H9 (cell line): ENCODE measurements at regions not wholly inside any gene's neighbourhood (a gene's known extent, or its start where the extent isn't known, plus 50 kb on each side); places are given as distances from the start of the nearest gene placed in this dataset.

Experiments
- DNase-seq: peaks from one replicate; pipeline ENCODE4 v3.0.0-alpha.2; 2017
- H2AFZ ChIP-seq: one replicate; pipeline ENCODE4 v1.6.1; 2013; ENCODE audit warnings: mild to moderate bottlenecking, low read length, control low read depth, moderate library complexity
- H2AK5ac ChIP-seq: 2 replicates; pipeline ENCODE4 v1.6.1; 2013; ENCODE audit warnings: low read length, control low read depth, mixed read lengths; ENCODE audit not compliant: insufficient read length
- H2BK120ac ChIP-seq: one replicate; pipeline ENCODE4 v1.6.1; 2013; ENCODE audit warnings: low read depth, mild to moderate bottlenecking, low read length, control low read depth, inconsistent platforms; ENCODE audit not compliant: poor library complexity, severe bottlenecking
- H2BK12ac ChIP-seq: 2 replicates; pipeline ENCODE4 v1.6.1; 2013; ENCODE audit warnings: low read length, control low read depth, mixed read lengths, low read depth; ENCODE audit not compliant: insufficient read length
- H2BK15ac ChIP-seq: 2 replicates; pipeline ENCODE4 v1.6.1; 2013; ENCODE audit warnings: low read depth, low read length, control low read depth
- H2BK20ac ChIP-seq: one replicate; pipeline ENCODE4 v1.6.1; 2013; ENCODE audit warnings: low read depth, mild to moderate bottlenecking, low read length, control low read depth, inconsistent platforms; ENCODE audit not compliant: poor library complexity, severe bottlenecking
- H2BK5ac ChIP-seq: 2 replicates; pipeline ENCODE4 v1.6.1; 2013; ENCODE audit warnings: low read length, control low read depth, mixed read lengths; ENCODE audit not compliant: insufficient read length
- H3K14ac ChIP-seq: 2 replicates; pipeline ENCODE4 v1.6.1; 2013; ENCODE audit warnings: low read length, control low read depth; ENCODE audit not compliant: insufficient read depth
- H3K18ac ChIP-seq: 2 replicates; pipeline ENCODE4 v1.6.1; 2013; ENCODE audit warnings: low read depth, mild to moderate bottlenecking, mixed read lengths, low read length, control low read depth; ENCODE audit not compliant: insufficient read length
- H3K23ac ChIP-seq: 2 replicates; pipeline ENCODE4 v1.6.1; 2013; ENCODE audit warnings: low read length, control low read depth, mixed read lengths, low read depth; ENCODE audit not compliant: insufficient read length
- H3K23me2 ChIP-seq: 2 replicates; pipeline ENCODE4 v1.6.1; 2013; ENCODE audit warnings: low read depth, mild to moderate bottlenecking, mixed read lengths, low read length, control low read depth; ENCODE audit not compliant: insufficient read length, poor library complexity, severe bottlenecking
- H3K27ac ChIP-seq: 2 replicates; pipeline ENCODE4 v1.5.1; 2013; ENCODE audit warnings: low read length, control low read depth, mixed read lengths, low read depth; ENCODE audit not compliant: insufficient read length
- H3K27me3 ChIP-seq: 2 replicates; pipeline ENCODE4 v1.6.1; 2013; ENCODE audit warnings: low read length, control low read depth, inconsistent platforms; ENCODE audit not compliant: insufficient read depth
- H3K4ac ChIP-seq: 2 replicates; pipeline ENCODE4 v1.6.1; 2013; ENCODE audit warnings: low read depth, mild to moderate bottlenecking, control low read depth, inconsistent platforms, low read length, moderate library complexity
- H3K4me1 ChIP-seq: 2 replicates; pipeline ENCODE4 v1.6.1; 2013; ENCODE audit warnings: low read length, control low read depth, inconsistent platforms; ENCODE audit not compliant: insufficient read depth
- H3K4me2 ChIP-seq: 2 replicates; pipeline ENCODE4 v1.6.1; 2013; ENCODE audit warnings: low read length, control low read depth, mixed read lengths; ENCODE audit not compliant: insufficient read length, insufficient read depth
- H3K56ac ChIP-seq: 2 replicates; pipeline ENCODE4 v1.6.1; 2013; ENCODE audit warnings: low read depth, mild to moderate bottlenecking, mixed read lengths, low read length, control low read depth; ENCODE audit not compliant: insufficient read length
- H3K79me1 ChIP-seq: 2 replicates; pipeline ENCODE4 v1.6.1; 2013; ENCODE audit warnings: low read depth, mild to moderate bottlenecking, moderate library complexity, low read length, control low read depth, inconsistent platforms; ENCODE audit not compliant: insufficient read depth, poor library complexity, severe bottlenecking
- H3K79me2 ChIP-seq: 2 replicates; pipeline ENCODE4 v1.6.1; 2013; ENCODE audit warnings: low read length, control low read depth, inconsistent platforms; ENCODE audit not compliant: insufficient read depth
- H3K9ac ChIP-seq: 2 replicates; pipeline ENCODE4 v1.6.1; 2013; ENCODE audit warnings: low read length, control low read depth, mixed read lengths; ENCODE audit not compliant: insufficient read length; ENCODE audit errors: extremely low read depth
- H3K9me3 ChIP-seq: one replicate; pipeline ENCODE4 v1.6.1; 2013; ENCODE audit warnings: low read depth, low read length, inconsistent platforms; ENCODE audit not compliant: control insufficient read depth
- H3T11ph ChIP-seq: one replicate; pipeline ENCODE4 v1.6.1; 2013; ENCODE audit warnings: mild to moderate bottlenecking, low read length, control low read depth, inconsistent platforms
- H4K20me1 ChIP-seq: one replicate; pipeline ENCODE4 v1.6.1; 2013; ENCODE audit not compliant: control insufficient read depth, insufficient read length, insufficient read depth
- H4K5ac ChIP-seq: 2 replicates; pipeline ENCODE4 v1.6.1; 2013; ENCODE audit warnings: low read depth, mild to moderate bottlenecking, mixed read lengths, low read length, control low read depth; ENCODE audit not compliant: insufficient read length
- H4K8ac ChIP-seq: replicated peaks from 2 replicates; pipeline ENCODE4 v1.6.1; 2013; ENCODE audit warnings: low read length, control low read depth, mixed read lengths, low read depth; ENCODE audit not compliant: insufficient read length
- H4K91ac ChIP-seq: 2 replicates; pipeline ENCODE4 v1.6.1; 2013; ENCODE audit warnings: low read depth, mild to moderate bottlenecking, moderate library complexity, mixed read lengths, low read length, control low read depth; ENCODE audit not compliant: insufficient read length
- H3K27ac Mint-ChIP-seq, 3 experiments: 2 replicates in 2 of 3; 3 replicates in 1 of 3; pipeline ENCODE4 v1.8.0; 2020 to 2021; ENCODE audit warnings: mixed read lengths in 3 of 3, mild to moderate bottlenecking in 1 of 3, moderate library complexity in 1 of 3
- H3K27me3 Mint-ChIP-seq: 2 replicates; pipeline ENCODE4 v1.8.0; 2021; ENCODE audit warnings: low read depth, mild to moderate bottlenecking, moderate library complexity, mixed read lengths
- H3K36me3 Mint-ChIP-seq, 3 experiments: 2 replicates in 2 of 3; 3 replicates in 1 of 3; pipeline ENCODE4 v1.8.0; 2020 to 2021; ENCODE audit warnings: low read depth in 3 of 3, mixed read lengths in 3 of 3; ENCODE audit not compliant: insufficient read depth in 1 of 3
- H3K4me1 Mint-ChIP-seq, 2 experiments: 2 replicates each; pipeline ENCODE4 v1.8.0; 2020; ENCODE audit warnings: mixed read lengths in 2 of 2
- H3K4me3 Mint-ChIP-seq, 2 experiments: 2 replicates in 1 of 2; 3 replicates in 1 of 2; pipeline ENCODE4 v1.8.0; 2020 to 2021; ENCODE audit warnings: mild to moderate bottlenecking in 2 of 2, mixed read lengths in 2 of 2, moderate library complexity in 1 of 2
- H3K9me3 Mint-ChIP-seq, 2 experiments: 2 replicates in 1 of 2; 3 replicates in 1 of 2; pipeline ENCODE4 v1.8.0; 2020; ENCODE audit warnings: mild to moderate bottlenecking in 2 of 2, mixed read lengths in 2 of 2, moderate library complexity in 1 of 2
- CTCF ChIP-seq: fragments of 200-600 bp; sonication (generic); conservative IDR thresholded peaks from 3 replicates; pipeline ENCODE4 v1.8.0; 2021; ENCODE audit warnings: antibody characterized with exemption, mild to moderate bottlenecking
- WGBS: extraction: QIAGEN DNeasy Blood & Tissue Kit; methylation state at CpG from one replicate; pipeline ENCODE4 v1.1.7; 2013; ENCODE audit warnings: missing lambda C conversion rate, low lambda C conversion rate, mixed read lengths; ENCODE audit not compliant: insufficient read length; ENCODE audit errors: extremely low coverage; 5-methylcytosine and 5-hydroxymethylcytosine counted together

GRCh38 chr1:181206979-181207790, 118.7 kb downstream of the IER5 start:
- H3K4me3 Mint-ChIP-seq = no peak overlapping the region
- H3K4me1 Mint-ChIP-seq = peaks cover 13 to 15% of the 10 kb centered on the region in 2 experiments
- Histone ChIP-seq H3K18ac (no peak overlapping the region), H2BK12ac (no peak overlapping the region), H3K4me1 (peaks cover 4% of the 10 kb centered on the region; the same call in 1 of the 2 replicates), H3K79me1 (no peaks in the 10 kb centered on the region), H2AFZ (no peak overlapping the region), H4K20me1 (no peaks in the 10 kb centered on the region), H3K4me2 (no peak overlapping the region), H2BK5ac (no peak overlapping the region), H3K56ac (no peak overlapping the region), H4K91ac (no peak overlapping the region), H2BK15ac (no peak overlapping the region), H3T11ph (no peak overlapping the region), H3K79me2 (no peaks in the 10 kb centered on the region), H3K14ac (no peak overlapping the region), H3K9me3 (no peaks in the 10 kb centered on the region), H3K23me2 (no peaks in the 10 kb centered on the region), H3K27ac (no peak overlapping the region), H2BK120ac (no peak overlapping the region), H3K27me3 (no peaks in the 10 kb centered on the region), H4K8ac (no peak overlapping the region), H2AK5ac (no peak overlapping the region), H3K23ac (no peak overlapping the region), H4K5ac (no peak overlapping the region), H2BK20ac (no peak overlapping the region), H3K9ac (no peak overlapping the region), H3K4ac (no peak overlapping the region)
- DNase-seq = no peak
- no peaks in the 10 kb centered on the region for H3K9me3 Mint-ChIP-seq
- no peak for TF ChIP-seq CTCF
- no peak overlapping the region for H3K27ac Mint-ChIP-seq
- WGBS = no CpG with 5 or more reads among the region's 19 CpGs
- no peaks in the 10 kb centered on the region for H3K36me3 Mint-ChIP-seq
- H3K27me3 Mint-ChIP-seq = peaks cover 18% of the 10 kb centered on the region
